Calu3 (cell line): ENCODE measurements at regions not wholly inside any gene's neighbourhood (a gene's known extent, or its start where the extent isn't known, plus 50 kb on each side); places are given as distances from the start of the nearest gene placed in this dataset.

Experiments used
- BruUV-seq: library from RNA; stranded (reverse); fragments of 400-500 nt; replicated peaks from 2 replicates; lab custom pipeline; 2021; lab: Mats Ljungman, UMichigan
- CTCF ChIA-PET: fragments of 300-600 bp; sonication (Branson Sonifier 250); formaldehyde crosslinking; loops from one replicate; lab custom pipeline; 2022; ENCODE audit warnings: antibody characterized with exemption; lab: Charles Lee
- DNase-seq: peaks from one replicate; pipeline ENCODE4 v3.0.0; 2022
- H3K27ac Mint-ChIP-seq: one replicate; pipeline ENCODE4 v1.8.0; 2022; ENCODE audit warnings: mixed read lengths; ENCODE audit not compliant: unreplicated experiment
- H3K27me3 Mint-ChIP-seq: one replicate; pipeline ENCODE4 v1.8.0; 2022; ENCODE audit warnings: mixed read lengths; ENCODE audit not compliant: unreplicated experiment
- H3K36me3 Mint-ChIP-seq: one replicate; pipeline ENCODE4 v1.8.0; 2022; ENCODE audit warnings: mild to moderate bottlenecking, moderate library complexity, mixed read lengths; ENCODE audit not compliant: insufficient read depth, unreplicated experiment
- H3K4me1 Mint-ChIP-seq: one replicate; pipeline ENCODE4 v1.8.0; 2022; ENCODE audit warnings: mild to moderate bottlenecking, low read depth, mixed read lengths; ENCODE audit not compliant: unreplicated experiment
- H3K4me3 Mint-ChIP-seq: one replicate; pipeline ENCODE4 v1.8.0; 2022; ENCODE audit warnings: mild to moderate bottlenecking, low read depth, moderate library complexity, mixed read lengths; ENCODE audit not compliant: unreplicated experiment
- H3K9me3 Mint-ChIP-seq: one replicate; pipeline ENCODE4 v1.8.0; 2022; ENCODE audit warnings: low read depth, mixed read lengths; ENCODE audit not compliant: unreplicated experiment
- CTCF ChIP-seq: fragments of 200-600 bp; IDR thresholded peaks from one replicate; pipeline ENCODE4 v1.8.0; 2022; ENCODE audit warnings: antibody characterized with exemption; ENCODE audit not compliant: unreplicated experiment
- intact Hi-C: fragments of 100-400 bp; cut with micrococcal nuclease; formaldehyde crosslinking; loops from one replicate; pipeline ENCODE4 v1.10.0; 2022; ENCODE audit not compliant: unreplicated experiment

DNA sequence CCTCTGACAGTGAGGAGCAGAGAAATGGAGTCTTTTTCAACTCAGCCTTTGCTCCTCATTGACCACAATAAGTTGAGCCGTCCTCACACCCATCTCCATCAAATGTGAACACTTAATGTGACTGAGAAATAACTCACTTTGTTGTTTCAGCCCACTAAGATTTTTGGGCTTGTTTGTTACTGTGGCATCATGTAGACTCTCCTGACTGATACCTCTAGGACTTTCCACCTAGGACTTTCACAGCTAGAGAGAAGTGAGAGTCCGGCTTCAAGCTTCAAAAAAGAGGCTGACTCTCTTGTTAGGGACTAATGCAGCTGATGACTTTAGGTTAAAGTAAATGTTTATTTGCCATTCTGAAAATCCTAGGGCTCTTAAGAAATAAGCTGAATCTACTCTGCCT, 435.0 kb downstream of the TMEM114 start:
- H3K27ac Mint-ChIP-seq, result no peak overlapping the region
- H3K4me1 Mint-ChIP-seq, result no peaks in the 10 kb centered on the region
- no peaks in the 10 kb centered on the region for H3K27me3 Mint-ChIP-seq
- DNase-seq, result no peak
- no TSS peak for BruUV-seq
- TF ChIP-seq CTCF, result no peak
- no peaks in the 10 kb centered on the region for H3K36me3 Mint-ChIP-seq
- CTCF ChIA-PET, result no interaction called here
- H3K4me3 Mint-ChIP-seq, result no peak overlapping the region
- peaks cover 16% of the 10 kb centered on the region for H3K9me3 Mint-ChIP-seq
- intact Hi-C loops, result no loop called here

DNA sequence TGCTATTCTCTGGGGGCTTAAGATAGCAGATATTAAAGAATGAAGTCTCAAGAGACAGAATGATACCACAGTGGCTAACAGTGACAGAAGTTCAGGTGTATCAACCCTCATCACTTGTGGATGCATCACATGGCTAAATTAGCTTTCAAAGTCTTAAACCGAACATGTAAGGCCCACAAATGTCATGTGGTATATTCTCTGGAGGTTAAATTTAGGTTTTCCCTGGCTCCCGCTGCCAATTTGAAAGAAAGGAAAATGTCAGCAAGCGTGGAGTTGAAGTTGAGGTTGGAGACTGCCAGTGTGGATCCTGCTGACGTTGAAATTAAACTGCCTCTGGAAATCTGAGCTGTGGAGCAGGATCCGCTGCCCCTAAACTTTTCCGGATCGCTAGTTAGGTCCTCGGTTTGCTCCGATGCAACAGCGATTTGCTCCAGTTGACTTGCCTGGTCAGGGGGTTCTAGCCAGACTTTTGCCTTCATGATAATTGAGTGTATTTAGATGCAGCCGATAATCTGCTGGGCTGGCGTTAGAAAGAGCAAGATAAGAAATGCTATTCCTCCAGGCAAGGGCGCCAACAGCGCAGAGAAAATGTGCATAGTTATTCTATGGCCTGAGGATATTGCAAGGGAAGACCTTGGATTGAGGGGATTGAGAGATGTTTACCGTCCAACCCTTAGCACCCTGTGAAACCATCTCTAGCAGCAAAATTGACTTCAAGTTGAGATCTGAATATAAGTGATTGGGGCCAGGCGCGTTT, 443.9 kb downstream of the TMEM114 start:
- CTCF ChIA-PET, result no interaction called here
- no peak overlapping the region for H3K27ac Mint-ChIP-seq
- H3K4me3 Mint-ChIP-seq, result no peak overlapping the region

GRCh38 chr16:8138666-8139065, 451.6 kb downstream of the TMEM114 start:
- Mint-ChIP-seq H3K9me3 (peaks cover 10% of the 10 kb centered on the region), H3K4me3 (no peak overlapping the region), H3K27me3 (no peaks in the 10 kb centered on the region), H3K36me3 (no peaks in the 10 kb centered on the region), H3K27ac (no peak overlapping the region), H3K4me1 (no peaks in the 10 kb centered on the region)
- no TSS peak for BruUV-seq
- DNase-seq, result no peak
- no peak for TF ChIP-seq CTCF
- intact Hi-C loops, result no loop called here
- CTCF ChIA-PET, result interaction anchor here (0.6 kb wide), 1 partner anchor 31 kb away, joined by 3 read pairs; no protein-coding TSS in a partner anchor

More for the DNA sequence above, 443.9 kb downstream of the TMEM114 start:
- TF ChIP-seq CTCF, result no peak
- no peak for DNase-seq
- no peaks in the 10 kb centered on the region for H3K36me3 Mint-ChIP-seq
- no TSS peak for BruUV-seq
- H3K9me3 Mint-ChIP-seq, result peaks cover 12% of the 10 kb centered on the region
- intact Hi-C loops, result no loop called here
- no peaks in the 10 kb centered on the region for H3K4me1 Mint-ChIP-seq
- H3K27me3 Mint-ChIP-seq, result no peaks in the 10 kb centered on the region

DNA sequence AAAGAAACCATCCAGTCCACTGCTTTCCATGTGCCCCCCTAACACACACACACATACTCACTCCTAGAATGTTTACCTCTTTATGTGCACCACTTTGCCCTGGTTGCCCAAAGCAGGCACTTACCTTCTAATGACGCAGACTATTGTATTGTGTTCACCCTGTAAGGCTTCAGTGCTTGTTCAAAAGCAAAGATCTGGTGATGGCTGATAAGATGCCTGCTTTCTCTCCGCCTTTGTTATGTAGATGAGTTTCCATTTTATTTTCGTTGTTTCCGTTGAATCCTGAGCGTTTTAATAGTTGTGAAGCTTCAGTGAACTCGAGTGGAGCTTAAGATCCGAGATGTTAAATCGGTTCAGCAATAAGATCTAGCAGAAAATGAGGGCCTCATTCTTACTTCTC, 452.7 kb downstream of the TMEM114 start:
- Mint-ChIP-seq H3K27me3 (no peaks in the 10 kb centered on the region), H3K4me1 (no peaks in the 10 kb centered on the region), H3K9me3 (peaks cover 12% of the 10 kb centered on the region), H3K36me3 (no peaks in the 10 kb centered on the region), H3K27ac (no peak overlapping the region), H3K4me3 (no peak overlapping the region)
- CTCF ChIA-PET, result no interaction called here
- DNase-seq, result no peak
- no peak for TF ChIP-seq CTCF
- BruUV-seq, result no TSS peak
- intact Hi-C loops, result no loop called here
